ENCODE measurements at regions not wholly inside any gene's neighbourhood (a gene's known extent, or its start where the extent isn't known, plus 50 kb on each side); places are given as distances from the start of the nearest gene placed in this dataset.

GRCh38 chr7:41463770-41464470 is 239.0 kb downstream of the INHBA start:
- Histone ChIP-seq H3K4ac (ENCODE audit: low read depth in 1 of 2, low read length in 2 of 2) (no peak overlapping the region), H3K9me3 (ENCODE audit: control insufficient read depth, low read length) (no peaks in the 10 kb centered on the region), H3K36me3 (ENCODE audit: control insufficient read depth in 1 of 2, insufficient read depth in 2 of 2, low read depth in 1 of 2, low read length in 2 of 2) (no peaks in the 10 kb centered on the region), H2AFZ (ENCODE audit: low read depth, low read length) (no peak overlapping the region), H3K9ac (ENCODE audit: low read length) (no peak overlapping the region), H3K4me2 (ENCODE audit: low read length, poor library complexity, severe bottlenecking) (no peak overlapping the region), H2BK15ac (ENCODE audit: low read depth, poor library complexity, severe bottlenecking) (no peak overlapping the region), H3K27ac (ENCODE audit: low read length, poor library complexity, severe bottlenecking) (no peak overlapping the region), H2AK5ac (ENCODE audit: low read length, severe bottlenecking) (no peak overlapping the region), H3K79me1 (replicated peaks; ENCODE audit: low read length, poor library complexity, severe bottlenecking) (no peaks in the 10 kb centered on the region), H3K23ac (ENCODE audit: low read length in 2 of 2) (no peak overlapping the region), H2BK120ac (ENCODE audit: low read depth, low read length) (no peak overlapping the region), H3K4me1 (ENCODE audit: control insufficient read depth, insufficient read depth, low read depth, low read length) (peaks cover 2% of the 10 kb centered on the region), H4K91ac (ENCODE audit: low read length) (no peak overlapping the region), H3K4me3 (ENCODE audit: insufficient read depth in 1 of 2, low read depth in 1 of 2, low read length in 2 of 2) (no peak overlapping the region), H3K14ac (ENCODE audit: low read length in 2 of 2) (no peak overlapping the region), H2BK12ac (ENCODE audit: low read length in 2 of 2) (no peak overlapping the region), H4K8ac (ENCODE audit: low read length) (peak overlapping the region; percentile 12), H3K27me3 (ENCODE audit: control insufficient read depth in 1 of 2, insufficient read depth in 1 of 2, low read length in 2 of 2) (no peaks in the 10 kb centered on the region), H2BK5ac (ENCODE audit: low read depth, low read length, poor library complexity, severe bottlenecking) (no peak overlapping the region), H3K18ac (ENCODE audit: low read depth in 1 of 2, low read length in 2 of 2) (no peak overlapping the region)
- WGBS = 73% methylated on average over 2 of the region's 3 CpGs
- DNase-seq = peak; percentile 50

GRCh38 chr7:41459623-41460261 is 243.1 kb downstream of the INHBA start:
- Histone ChIP-seq H3K79me1 (replicated peaks; ENCODE audit: low read length, poor library complexity, severe bottlenecking) (no peaks in the 10 kb centered on the region), H3K9ac (ENCODE audit: low read length) (no peak overlapping the region), H3K4ac (ENCODE audit: low read depth in 1 of 2, low read length in 2 of 2) (peak overlapping the region in 1 of 2 experiments; percentile 60), H3K23ac (ENCODE audit: low read length in 2 of 2) (no peak overlapping the region), H2BK5ac (ENCODE audit: low read depth, low read length, poor library complexity, severe bottlenecking) (no peak overlapping the region), H3K4me2 (ENCODE audit: low read length, poor library complexity, severe bottlenecking) (no peak overlapping the region), H3K27me3 (ENCODE audit: control insufficient read depth in 1 of 2, insufficient read depth in 1 of 2, low read length in 2 of 2) (no peaks in the 10 kb centered on the region), H3K27ac (ENCODE audit: low read length, poor library complexity, severe bottlenecking) (no peak overlapping the region), H2BK15ac (ENCODE audit: low read depth, poor library complexity, severe bottlenecking) (peak overlapping the region; percentile 12), H4K8ac (ENCODE audit: low read length) (peak overlapping the region; percentile 27), H2BK120ac (ENCODE audit: low read depth, low read length) (no peak overlapping the region), H4K91ac (ENCODE audit: low read length) (no peak overlapping the region), H3K4me3 (ENCODE audit: insufficient read depth in 1 of 2, low read depth in 1 of 2, low read length in 2 of 2) (no peak overlapping the region), H3K4me1 (ENCODE audit: control insufficient read depth, insufficient read depth, low read depth, low read length) (no peaks in the 10 kb centered on the region), H2AK5ac (ENCODE audit: low read length, severe bottlenecking) (no peak overlapping the region), H3K36me3 (ENCODE audit: control insufficient read depth in 1 of 2, insufficient read depth in 2 of 2, low read depth in 1 of 2, low read length in 2 of 2) (no peaks in the 10 kb centered on the region), H2AFZ (ENCODE audit: low read depth, low read length) (no peak overlapping the region), H2BK12ac (ENCODE audit: low read length in 2 of 2) (peak overlapping the region in 1 of 2 experiments; percentile 47), H3K14ac (ENCODE audit: low read length in 2 of 2) (no peak overlapping the region), H3K18ac (ENCODE audit: low read depth in 1 of 2, low read length in 2 of 2) (no peak overlapping the region), H3K9me3 (ENCODE audit: control insufficient read depth, low read length) (no peaks in the 10 kb centered on the region)
- DNase-seq = peak; percentile 17
- 89% methylated on average over 8 of the region's 8 CpGs for WGBS

GRCh38 chr7:41459183-41459582 is 243.7 kb downstream of the INHBA start:
- Histone ChIP-seq H3K36me3 (ENCODE audit: control insufficient read depth in 1 of 2, insufficient read depth in 2 of 2, low read depth in 1 of 2, low read length in 2 of 2) (no peaks in the 10 kb centered on the region), H3K9ac (ENCODE audit: low read length) (no peak overlapping the region)
- no peak for DNase-seq

GRCh38 chr7:41457832-41458437 is 245.0 kb downstream of the INHBA start:
- H4K91ac ChIP-seq (ENCODE audit: low read length) = no peak overlapping the region
- no peaks in the 10 kb centered on the region for H3K4me1 ChIP-seq (ENCODE audit: control insufficient read depth, insufficient read depth, low read depth, low read length)
- no peaks in the 10 kb centered on the region for H3K9me3 ChIP-seq (ENCODE audit: control insufficient read depth, low read length)
- H2BK5ac ChIP-seq (ENCODE audit: low read depth, low read length, poor library complexity, severe bottlenecking) = no peak overlapping the region
- H3K14ac ChIP-seq (ENCODE audit: low read length in 2 of 2) = no peak overlapping the region
- no peak overlapping the region for H3K18ac ChIP-seq (ENCODE audit: low read depth in 1 of 2, low read length in 2 of 2)
- no peak overlapping the region for H4K8ac ChIP-seq (ENCODE audit: low read length)
- no peak for DNase-seq
- H2BK12ac ChIP-seq (ENCODE audit: low read length in 2 of 2) = no peak overlapping the region
- no peak overlapping the region for H2AFZ ChIP-seq (ENCODE audit: low read depth, low read length)
- H3K9ac ChIP-seq (ENCODE audit: low read length) = no peak overlapping the region
- H2BK15ac ChIP-seq (ENCODE audit: low read depth, poor library complexity, severe bottlenecking) = no peak overlapping the region
- H2BK120ac ChIP-seq (ENCODE audit: low read depth, low read length) = no peak overlapping the region
- no peak overlapping the region for H3K4me2 ChIP-seq (ENCODE audit: low read length, poor library complexity, severe bottlenecking)
- H3K23ac ChIP-seq (ENCODE audit: low read length in 2 of 2) = no peak overlapping the region
- H3K4me3 ChIP-seq (ENCODE audit: insufficient read depth in 1 of 2, low read depth in 1 of 2, low read length in 2 of 2) = no peak overlapping the region
- H3K4ac ChIP-seq (ENCODE audit: low read depth in 1 of 2, low read length in 2 of 2) = no peak overlapping the region
- H3K36me3 ChIP-seq (ENCODE audit: control insufficient read depth in 1 of 2, insufficient read depth in 2 of 2, low read depth in 1 of 2, low read length in 2 of 2) = no peaks in the 10 kb centered on the region
- H3K27me3 ChIP-seq (ENCODE audit: control insufficient read depth in 1 of 2, insufficient read depth in 1 of 2, low read length in 2 of 2) = no peaks in the 10 kb centered on the region
- no peak overlapping the region for H2AK5ac ChIP-seq (ENCODE audit: low read length, severe bottlenecking)
- no peaks in the 10 kb centered on the region for H3K79me1 ChIP-seq (replicated peaks; ENCODE audit: low read length, poor library complexity, severe bottlenecking)
- H3K27ac ChIP-seq (ENCODE audit: low read length, poor library complexity, severe bottlenecking) = no peak overlapping the region

More at GRCh38 chr7:41459183-41459582, 243.7 kb downstream of the INHBA start:
- H3K9me3 ChIP-seq (ENCODE audit: control insufficient read depth, low read length) = no peaks in the 10 kb centered on the region
- no peak overlapping the region for H3K4ac ChIP-seq (ENCODE audit: low read depth in 1 of 2, low read length in 2 of 2)
- no peak overlapping the region for H2AFZ ChIP-seq (ENCODE audit: low read depth, low read length)
- no peak overlapping the region for H3K23ac ChIP-seq (ENCODE audit: low read length in 2 of 2)
- WGBS = 90% methylated on average over 1 of the region's 5 CpGs
- no peak overlapping the region for H2BK5ac ChIP-seq (ENCODE audit: low read depth, low read length, poor library complexity, severe bottlenecking)
- no peaks in the 10 kb centered on the region for H3K79me1 ChIP-seq (replicated peaks; ENCODE audit: low read length, poor library complexity, severe bottlenecking)
- H4K91ac ChIP-seq (ENCODE audit: low read length) = no peak overlapping the region
- H2BK120ac ChIP-seq (ENCODE audit: low read depth, low read length) = no peak overlapping the region
- no peaks in the 10 kb centered on the region for H3K27me3 ChIP-seq (ENCODE audit: control insufficient read depth in 1 of 2, insufficient read depth in 1 of 2, low read length in 2 of 2)
- no peak overlapping the region for H3K27ac ChIP-seq (ENCODE audit: low read length, poor library complexity, severe bottlenecking)
- no peak overlapping the region for H3K18ac ChIP-seq (ENCODE audit: low read depth in 1 of 2, low read length in 2 of 2)
- no peak overlapping the region for H3K4me2 ChIP-seq (ENCODE audit: low read length, poor library complexity, severe bottlenecking)
- H2BK15ac ChIP-seq (ENCODE audit: low read depth, poor library complexity, severe bottlenecking) = no peak overlapping the region
- H2AK5ac ChIP-seq (ENCODE audit: low read length, severe bottlenecking) = no peak overlapping the region
- H3K4me3 ChIP-seq (ENCODE audit: insufficient read depth in 1 of 2, low read depth in 1 of 2, low read length in 2 of 2) = no peak overlapping the region
- H2BK12ac ChIP-seq (ENCODE audit: low read length in 2 of 2) = no peak overlapping the region
- no peak overlapping the region for H3K14ac ChIP-seq (ENCODE audit: low read length in 2 of 2)
- H4K8ac ChIP-seq (ENCODE audit: low read length) = no peak overlapping the region
- H3K4me1 ChIP-seq (ENCODE audit: control insufficient read depth, insufficient read depth, low read depth, low read length) = no peaks in the 10 kb centered on the region

Data from mesenchymal stem cell (in vitro differentiated cells and primary cell).